ENCODE measurements at regions not wholly inside any gene's neighbourhood (a gene's known extent, or its start where the extent isn't known, plus 50 kb on each side); places are given as distances from the start of the nearest gene placed in this dataset.

DNA sequence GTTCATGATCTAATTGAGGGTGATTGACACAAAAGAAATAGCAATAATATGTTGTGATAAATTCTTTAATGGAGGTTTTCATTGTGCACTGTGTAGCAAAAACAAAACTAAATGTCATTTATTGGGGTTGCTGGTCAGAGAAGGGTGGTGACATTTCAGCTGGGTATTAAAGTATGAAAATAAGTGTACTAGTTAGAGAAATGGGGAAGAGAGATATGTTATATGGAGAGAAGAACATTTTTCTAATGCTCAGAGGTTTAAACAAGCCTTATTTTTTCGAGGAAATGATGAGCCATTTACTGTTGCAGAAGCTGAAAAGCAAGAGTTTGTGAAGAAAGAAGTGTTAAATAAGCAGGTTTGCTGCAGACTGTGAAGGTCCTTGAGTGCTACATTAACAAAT, 142.7 kb upstream of the PAQR3 start:
- DNase-seq = no peak

DNA sequence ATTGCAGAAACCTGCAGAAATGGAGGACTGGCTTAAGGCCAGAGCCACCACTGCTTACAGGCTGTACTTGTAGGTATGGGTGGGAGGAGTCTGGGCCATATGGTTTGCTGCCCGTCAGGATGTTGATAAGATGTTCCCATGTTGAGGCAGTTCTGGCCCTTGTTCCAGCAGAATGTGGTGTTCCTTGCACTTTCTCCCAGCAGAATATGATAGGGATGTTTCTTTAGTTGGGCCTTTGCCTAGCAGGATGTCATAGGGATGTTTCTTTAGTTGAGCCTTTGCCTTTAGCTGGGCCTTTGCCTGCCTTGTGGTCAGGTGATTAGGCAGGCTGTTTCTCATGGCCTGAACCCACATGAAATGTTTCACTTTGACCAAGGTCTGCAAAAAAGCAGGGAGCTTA, 139.1 kb upstream of the PAQR3 start:
- DNase-seq = no peak

DNA sequence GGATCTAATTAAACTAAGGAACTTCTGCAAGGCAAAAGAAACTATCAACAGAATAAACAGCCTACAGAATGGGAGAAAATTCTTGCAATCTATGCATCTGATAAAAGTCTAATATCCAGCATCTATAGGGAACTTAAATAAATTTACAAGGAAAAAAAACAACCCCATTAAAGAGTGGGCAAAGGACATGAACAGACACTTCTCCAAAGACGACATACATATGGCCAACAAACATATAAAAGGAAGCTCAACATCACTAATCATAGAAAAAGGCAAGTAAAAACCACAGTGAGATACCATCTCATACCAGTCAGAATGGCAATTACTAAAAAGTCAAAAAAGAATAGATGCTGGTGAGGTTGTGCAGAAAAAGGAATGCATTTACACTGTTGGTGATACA, 134.8 kb upstream of the PAQR3 start:
- no peak for DNase-seq

DNA sequence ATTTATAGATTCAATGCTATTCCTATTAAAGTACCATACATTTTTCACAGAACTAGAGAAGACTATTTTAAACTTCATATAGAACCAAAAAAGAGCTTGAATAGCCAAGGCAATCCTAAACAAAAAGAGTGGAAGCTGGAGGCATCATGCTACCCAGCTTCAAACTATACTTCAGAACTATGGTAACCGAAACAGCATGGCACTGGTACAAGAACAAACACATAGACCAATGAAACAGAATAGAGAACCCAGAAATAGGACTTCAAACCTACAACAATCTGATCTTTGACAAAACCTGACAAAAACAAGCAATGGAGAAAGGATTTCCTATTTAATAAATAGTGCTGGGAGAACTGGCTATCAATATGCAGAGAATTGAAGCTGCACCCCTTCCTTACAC, 134.2 kb upstream of the PAQR3 start:
- no peak for DNase-seq

DNA sequence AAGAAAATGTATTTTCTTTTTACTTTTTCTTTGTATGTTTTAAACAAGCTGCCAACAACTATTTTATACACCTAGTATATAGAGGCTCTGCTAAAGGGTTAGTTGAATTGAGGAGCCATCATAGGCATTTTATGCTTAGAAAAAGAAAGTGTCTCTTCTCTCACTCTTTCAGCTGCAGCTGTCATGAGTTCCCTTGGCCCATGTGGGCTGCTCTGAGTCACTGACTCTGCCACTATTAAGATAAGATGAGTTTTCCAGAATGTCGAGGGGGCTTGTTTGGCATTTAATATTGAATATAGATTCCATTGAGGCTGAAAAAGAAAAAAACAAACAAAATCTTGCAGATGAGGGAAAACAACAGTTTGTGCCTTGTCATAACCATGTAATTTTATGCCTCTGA, 126.0 kb upstream of the PAQR3 start:
- DNase-seq = no peak

DNA sequence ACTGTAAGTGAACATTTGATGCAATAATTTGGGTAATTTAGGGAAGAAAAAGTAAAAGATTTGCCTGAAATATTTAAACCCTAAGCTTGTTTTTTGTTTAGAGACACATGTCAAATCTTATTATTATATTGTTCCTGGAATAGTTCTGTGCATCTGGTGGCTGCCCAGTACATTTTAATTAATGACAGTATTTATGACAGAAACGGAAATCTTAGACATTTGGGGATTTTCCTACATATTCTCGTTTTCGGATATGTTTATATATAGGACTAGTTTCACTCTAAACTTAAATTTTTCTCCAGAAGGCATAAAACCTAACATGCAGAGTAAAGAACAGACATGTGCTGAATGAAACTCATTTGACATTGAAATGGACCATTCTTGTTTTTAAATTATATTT, 125.6 kb upstream of the PAQR3 start:
- DNase-seq = no peak

DNA sequence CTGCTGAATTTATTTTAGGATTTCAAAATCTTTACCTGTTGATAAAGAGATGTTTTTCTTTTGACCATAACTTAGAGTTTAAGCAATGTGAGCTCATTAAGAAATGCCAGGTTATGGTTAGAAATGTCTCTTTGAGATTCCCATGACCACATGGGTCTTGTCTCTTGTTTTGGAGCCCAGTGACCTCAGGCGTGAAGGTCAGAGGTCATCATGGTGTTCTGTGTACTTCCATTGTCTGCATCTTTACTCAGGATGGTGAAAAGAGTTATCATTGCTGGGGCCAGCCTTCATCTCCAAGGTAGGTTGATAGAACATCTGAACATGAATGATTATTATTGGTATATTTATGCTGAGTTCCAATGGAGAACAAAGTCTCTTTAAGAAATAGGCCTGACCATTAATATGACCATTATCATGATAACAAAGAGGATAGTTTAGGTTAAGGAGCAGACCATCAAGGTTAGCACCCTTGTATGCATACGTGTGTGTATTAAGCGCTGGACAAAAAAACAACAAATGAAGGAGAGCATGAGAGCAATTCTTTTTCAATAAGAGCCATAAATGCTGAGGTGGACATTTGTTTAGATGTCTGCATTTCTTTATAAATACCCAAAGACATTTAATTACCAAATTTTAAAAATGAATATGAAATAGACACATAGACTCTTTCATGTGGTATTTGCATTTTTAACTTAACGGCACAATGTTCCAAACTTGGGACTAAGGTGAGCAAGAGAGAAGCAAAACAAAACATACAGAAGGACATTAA, 120.6 kb upstream of the PAQR3 start:
- no peak for DNase-seq

DNA sequence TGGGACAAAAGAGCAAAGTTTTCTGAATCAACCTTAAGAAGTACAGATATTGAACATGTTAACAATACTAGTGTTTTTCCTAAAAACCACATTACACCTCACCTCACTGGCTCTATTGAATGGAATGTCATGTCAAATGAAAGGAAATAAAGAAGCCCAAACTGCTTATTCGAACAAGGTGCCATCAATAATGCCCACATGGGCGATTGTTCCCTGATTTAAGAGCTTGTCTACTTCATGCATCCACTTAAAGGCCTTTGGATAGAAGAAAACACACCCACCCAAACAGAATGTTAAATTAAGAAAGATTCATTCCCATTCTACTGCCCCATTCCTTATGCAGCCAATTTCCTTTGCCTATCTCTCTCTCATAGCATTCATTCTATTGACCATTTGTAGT, 118.5 kb upstream of the PAQR3 start:
- no peak for DNase-seq

DNA sequence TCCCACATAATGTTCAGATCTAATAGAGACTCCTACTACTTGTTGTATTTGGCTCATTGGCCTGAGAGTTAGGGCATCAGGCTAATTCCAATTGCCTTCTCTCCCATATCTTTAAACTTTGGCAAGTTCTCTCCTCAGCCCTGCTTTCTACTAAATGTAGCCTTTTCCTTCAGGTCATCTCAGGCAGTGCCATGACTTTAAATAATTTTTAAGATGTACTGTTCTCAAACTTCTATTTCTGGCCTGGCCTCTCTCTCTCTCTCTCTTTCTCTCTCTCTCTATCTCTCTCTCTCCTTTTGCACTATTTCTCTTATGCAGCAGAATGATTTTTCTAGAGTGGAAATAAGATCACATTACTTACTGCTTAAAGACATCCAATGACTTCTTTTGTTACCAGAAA, 114.5 kb upstream of the PAQR3 start:
- DNase-seq = no peak

DNA sequence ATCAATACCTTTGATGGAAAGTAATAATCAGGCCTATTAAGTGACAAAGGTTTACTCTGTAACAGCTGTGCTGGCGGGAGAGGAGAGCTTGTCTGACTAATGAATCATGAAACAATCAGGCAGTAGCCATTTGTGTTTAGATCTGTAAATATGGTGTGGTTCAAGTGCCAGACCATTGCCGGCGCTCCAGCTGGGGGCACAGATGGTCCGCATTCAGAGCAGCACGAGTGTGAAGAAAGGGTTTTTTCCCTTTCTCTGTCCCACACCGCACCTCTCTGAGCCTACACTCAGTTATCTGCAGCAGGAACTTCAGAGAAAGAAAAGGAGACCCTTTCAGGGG, 111.3 kb upstream of the PAQR3 start:
- no peak for DNase-seq

DNA sequence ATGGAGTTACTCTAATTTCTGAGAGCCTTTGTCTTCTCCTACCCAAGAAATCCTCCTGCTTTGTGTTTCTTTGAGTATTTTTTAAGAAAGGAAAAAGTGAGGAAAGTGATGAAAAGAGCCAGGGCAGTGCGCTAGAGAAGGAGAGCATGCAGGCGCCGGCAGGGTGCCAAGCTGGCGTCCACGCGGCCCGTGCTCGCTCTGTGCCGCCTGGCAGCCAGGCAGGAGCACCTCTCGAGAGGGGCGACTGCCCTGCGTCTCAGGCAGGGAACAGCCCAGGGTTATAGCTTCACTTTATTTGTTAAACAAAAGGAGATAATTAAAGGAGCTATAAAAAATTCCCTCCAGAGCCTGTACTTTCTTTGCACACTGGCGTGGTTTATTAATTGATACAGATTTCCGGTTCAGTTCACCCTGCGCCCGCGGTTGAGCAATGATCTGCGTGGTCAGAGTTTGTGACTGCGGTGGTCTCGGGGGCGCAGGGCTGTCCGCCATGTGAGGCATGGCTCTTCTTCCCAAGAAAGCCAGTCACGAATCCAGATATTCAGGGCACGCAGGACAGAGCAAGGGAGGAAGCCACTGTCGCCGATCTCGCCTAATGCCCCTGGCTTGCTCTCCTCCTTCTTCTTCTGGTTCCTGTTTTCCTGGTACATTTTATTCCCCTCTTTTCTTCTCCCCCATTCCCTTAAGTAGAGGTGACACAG, 110.8 kb upstream of the PAQR3 start:
- no peak for DNase-seq

DNA sequence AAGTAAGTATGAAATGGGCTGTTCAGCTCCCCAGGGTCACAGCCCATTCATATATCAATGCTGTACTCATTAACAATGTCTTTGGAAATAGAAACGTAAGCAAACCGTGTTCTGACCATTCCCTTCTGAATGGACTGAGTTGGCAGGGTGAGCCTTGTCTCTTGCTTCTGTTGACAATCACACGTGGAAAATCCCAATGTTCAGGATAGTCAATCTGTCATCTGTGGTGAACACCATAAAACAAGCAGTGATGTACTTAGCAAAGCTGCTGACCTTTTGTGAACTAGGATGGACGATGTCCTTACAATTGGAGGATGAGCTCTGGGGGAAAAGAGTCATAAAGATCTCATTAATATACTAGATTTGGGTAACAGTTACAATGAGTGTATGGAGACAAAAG, 109.6 kb upstream of the PAQR3 start:
- no peak for DNase-seq

DNA sequence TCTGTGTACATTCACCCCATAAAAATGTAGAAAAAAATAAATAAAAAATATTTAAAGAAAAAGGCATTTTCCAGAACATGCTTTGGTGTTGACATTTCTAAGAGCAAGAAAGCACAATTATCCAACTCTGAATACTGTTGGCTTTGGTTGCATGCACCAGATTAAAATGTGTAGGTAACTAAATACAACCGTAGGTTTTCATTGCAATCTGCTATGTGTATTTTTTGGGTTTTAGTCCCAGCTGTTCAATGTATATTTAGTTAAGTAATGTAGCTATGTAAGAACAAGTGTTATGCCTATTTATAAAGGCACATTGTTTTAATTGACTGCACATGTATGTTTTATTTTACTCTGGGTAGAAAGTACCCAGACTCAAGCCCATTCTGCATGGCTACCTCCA, 108.1 kb upstream of the PAQR3 start:
- DNase-seq = no peak

DNA sequence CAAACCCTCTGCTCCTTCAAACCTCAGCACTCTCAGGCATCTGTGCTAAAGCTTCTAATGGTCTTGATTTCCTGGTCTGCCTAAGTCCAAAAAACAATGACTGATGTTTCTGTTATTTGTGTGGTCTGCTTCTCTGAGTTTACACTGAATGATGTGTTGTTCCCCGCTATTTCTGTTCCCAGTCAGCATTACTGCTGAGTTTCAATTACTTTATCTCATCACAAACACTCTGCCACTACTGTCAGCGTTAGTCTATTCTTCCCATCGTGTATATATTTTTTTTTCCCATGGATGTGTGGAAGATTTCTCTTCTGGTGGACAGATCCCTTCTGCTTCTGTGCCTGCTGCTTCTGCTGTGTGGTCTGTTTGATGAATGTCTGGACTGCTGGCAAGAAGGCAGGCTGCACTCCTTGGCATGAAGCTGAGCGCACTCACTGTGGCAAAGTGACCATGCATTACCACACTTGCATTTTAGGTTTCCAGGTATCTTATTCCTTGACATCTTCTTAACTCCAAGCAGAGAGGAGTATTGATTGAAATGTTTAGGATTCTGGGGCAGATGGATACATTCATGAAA, 106.9 kb upstream of the PAQR3 start:
- DNase-seq = no peak

DNA sequence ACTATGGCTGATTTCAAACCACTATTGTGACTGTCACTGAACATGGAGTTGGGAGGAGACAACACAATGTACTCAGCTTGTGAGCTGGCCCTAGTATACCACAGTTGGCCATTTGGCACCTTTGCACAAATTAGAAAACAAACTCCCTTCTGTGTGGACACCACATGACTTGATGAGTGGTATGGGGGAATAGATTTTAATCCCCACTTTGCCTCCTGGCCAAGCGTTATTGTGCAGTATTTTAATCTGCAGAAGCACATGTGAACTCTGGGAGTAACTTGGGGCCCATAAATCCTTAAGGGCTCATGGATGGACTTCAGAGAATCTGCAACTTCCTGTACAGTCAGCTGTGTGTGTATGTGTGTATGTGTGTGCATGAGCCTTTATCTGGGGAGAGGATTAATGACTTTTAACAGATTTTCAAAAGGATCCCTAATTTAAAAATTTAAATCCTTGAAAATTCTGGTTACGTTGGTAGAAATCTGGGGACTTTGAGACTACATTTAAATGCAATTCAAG, 105.0 kb upstream of the PAQR3 start:
- no peak for DNase-seq

DNA sequence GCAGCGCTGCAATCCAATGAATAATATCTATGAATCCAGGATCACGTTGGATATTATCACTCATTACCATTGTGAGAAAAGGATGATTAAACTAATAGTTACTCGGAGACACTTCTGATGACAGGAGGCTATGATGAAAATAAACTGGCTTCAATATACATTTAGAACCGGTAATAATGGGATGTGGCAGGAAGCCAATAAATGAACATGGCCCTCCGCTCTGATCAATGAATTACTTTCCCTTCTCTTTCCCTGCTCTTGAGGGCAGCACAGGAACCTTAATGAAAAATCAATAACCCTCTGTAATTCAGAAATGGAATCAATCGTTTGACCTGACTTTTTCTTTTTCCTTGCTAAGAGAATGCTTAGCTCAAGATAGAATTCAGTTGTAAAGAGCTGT, 103.9 kb upstream of the PAQR3 start:
- DNase-seq = no peak

DNA sequence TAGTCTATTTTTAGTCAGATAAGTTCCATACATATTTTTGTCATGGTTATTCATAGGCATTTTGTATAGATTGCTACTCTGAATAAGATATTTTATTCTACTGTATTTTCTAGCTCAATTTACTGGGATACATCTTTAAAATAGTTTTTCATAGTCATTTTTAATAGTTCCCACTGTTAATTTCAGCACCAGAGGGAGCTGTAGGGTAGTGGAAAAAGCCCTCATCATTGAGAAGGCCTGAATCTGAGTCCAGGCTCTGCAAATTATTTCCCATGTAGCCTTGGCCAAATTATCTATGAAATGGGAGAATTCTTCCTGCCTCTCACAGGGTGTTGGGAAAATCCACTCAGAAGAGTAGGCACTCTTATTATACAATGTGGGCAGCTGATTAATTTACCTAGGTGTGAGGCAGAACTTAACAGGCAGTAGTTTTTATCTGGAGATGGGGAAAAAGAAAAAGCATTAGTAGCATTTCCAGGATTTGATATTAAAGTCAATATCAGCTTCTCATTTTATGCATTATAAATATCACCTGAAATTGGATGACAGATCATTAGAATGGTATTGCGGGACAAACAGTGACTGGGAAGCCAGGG, 102.9 kb upstream of the PAQR3 start:
- DNase-seq = peak; percentile 3 to 29

DNA sequence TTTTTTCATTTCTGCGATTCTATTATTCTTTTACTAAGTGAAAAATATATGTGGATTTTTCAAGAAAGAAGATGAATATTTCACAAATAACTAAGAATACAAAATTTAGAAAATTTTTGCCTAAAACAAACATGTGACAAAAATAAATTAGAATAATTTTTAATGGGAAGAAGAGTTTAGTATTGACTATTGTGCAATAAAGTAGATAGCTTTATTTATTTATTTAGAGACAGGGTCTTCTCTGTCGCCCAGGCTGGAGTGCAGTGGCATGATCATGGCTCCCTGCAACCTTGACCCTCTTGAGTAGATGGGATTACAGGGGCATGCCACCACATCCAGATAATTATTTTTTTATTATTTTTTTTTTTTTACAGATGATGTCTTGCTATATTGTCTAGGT, 95.3 kb upstream of the PAQR3 start:
- no peak for DNase-seq

DNA sequence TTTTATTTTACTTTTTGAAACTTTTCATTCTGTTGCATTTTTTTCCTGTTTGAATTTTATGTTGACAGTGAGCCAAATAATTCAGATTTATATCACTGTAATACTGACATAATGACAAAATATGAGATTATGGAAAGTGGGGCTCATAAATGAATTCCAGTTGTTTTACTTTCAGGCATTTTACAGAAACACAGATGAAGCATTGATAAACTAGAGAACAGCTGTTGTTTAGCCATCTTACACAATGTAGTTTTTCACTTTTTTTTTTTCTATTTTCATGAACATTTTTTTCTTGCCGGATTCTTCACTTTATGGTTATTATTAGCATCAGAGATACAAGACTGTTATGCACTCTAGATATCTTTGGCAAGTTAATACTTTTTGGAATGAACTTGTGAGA, 91.7 kb upstream of the PAQR3 start:
- no peak for DNase-seq

DNA sequence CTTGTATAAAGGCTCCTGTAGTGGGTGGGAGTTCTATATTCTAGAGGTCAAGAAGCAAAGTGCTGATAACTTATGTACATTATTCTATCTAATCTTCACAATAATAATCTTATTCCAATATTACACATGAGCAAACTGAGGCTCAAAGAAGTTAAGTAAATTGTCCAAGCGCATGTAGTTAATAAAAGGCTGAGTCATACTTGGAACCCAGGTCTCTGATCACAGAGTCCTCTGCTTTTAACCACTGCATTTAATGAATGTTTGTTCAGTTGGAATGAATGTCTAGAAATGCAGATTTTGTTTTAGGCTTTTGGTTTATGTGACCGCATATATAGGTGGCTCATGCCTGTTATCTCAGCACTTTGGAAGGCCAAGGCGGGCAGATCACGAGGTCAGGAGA, 88.4 kb upstream of the PAQR3 start:
- DNase-seq = no peak

DNA sequence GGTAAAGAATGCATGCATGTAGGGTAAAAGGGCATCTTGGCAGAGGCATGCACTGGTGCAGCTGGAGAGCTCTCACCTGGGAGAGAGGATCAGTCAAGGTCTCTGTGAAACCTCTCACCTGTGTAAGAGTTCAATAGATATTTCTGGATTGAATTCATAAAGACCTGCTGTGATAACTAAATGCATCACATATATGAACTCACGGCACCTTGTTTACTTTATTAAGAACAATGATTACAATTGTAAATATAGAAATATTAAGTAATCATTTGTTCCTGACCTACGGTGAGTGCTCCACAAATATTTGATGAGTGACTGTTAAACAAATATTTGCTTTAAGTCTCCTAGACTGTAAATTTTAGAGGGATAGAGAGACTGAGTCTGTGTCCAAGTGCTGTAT, 85.9 kb upstream of the PAQR3 start:
- DNase-seq = no peak

DNA sequence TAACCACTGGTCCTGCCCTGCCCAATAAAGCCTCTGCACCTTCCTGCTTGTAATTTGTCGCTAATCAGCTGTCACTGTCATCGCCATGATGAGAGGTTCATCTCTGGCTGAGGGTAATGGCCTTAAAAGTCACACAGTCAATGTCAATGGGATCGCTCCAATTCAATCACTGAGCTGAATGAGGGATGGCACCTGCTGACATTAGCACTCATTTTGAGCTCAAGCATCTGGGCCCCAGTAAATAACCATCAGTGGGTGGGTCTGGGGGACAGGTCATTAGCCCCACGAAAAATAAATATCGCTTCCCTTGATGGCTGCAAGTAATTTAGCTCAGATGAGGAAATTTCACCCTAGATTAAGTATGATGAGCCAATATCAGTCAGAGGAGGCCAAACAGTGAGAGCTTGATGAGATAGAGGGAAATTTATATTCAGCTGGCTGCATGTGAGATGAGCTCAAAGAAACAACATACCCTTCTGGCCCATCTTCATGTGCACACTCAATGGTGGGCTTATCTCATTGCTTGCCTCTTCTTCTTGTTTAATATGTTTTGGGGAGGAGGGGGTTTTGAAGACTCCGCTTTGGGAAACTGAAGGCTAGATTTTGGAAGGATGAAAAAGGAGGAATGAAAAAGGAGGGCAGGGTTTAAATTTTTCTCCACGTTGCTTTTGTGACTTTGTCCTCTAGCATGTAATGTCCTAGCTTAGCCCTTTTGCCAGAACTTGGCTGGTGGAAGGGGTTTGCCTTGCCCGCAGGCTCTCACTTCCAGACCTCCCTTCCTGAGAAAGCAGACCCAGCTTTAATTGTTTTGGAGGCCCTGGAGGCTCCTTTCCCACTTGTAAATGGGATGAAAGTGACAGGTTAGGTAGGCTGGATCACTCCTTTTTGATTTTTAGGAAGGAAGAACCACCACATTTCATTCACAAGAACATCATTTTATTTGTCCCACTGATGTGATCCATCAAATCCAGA, 84.8 kb upstream of the PAQR3 start:
- DNase-seq = no peak

DNA sequence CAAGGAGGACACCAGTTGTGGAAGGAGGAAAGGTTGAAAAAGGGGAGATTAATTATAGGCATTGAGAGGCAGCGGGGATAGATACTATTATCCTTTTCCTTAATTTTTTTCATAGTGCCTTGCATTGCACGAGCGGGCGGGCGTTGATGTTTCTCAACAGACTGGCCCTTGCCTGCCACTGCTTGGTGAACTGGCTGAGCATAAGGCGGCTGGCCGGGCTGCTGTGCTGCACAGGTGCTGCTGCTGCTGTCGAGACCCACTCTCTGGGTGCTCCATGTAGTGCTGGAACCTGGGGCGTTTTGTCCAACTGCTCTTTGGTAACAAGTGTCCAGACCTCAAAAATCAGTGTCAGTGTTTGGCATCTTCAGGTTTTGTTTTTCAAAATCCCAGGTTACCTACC, 83.3 kb upstream of the PAQR3 start:
- DNase-seq = no peak
